Thyroid gland (tissue), 4 donors: ENCODE measurements at regions not wholly inside any gene's neighbourhood (a gene's known extent, or its start where the extent isn't known, plus 50 kb on each side); places are given as distances from the start of the nearest gene placed in this dataset.

Source experiments
- DNase-seq, 2 donors: peaks; one replicate each; pipeline ENCODE4 v3.0.0-alpha.2; 2019
- H3K27ac ChIP-seq, 3 donors: fragments of 200-600 bp; sonication (generic); 1 replicate in 2 of 3; 2 replicates in 1 of 3; pipeline ENCODE4 v1.5.1; 2016 to 2019; ENCODE audit warnings: mild to moderate bottlenecking in 1 of 3, moderate library complexity in 1 of 3
- H3K27me3 ChIP-seq: fragments of 200-600 bp; sonication (generic); one replicate; pipeline ENCODE4 v1.5.1; 2019
- H3K36me3 ChIP-seq, 2 donors: fragments of 200-600 bp; sonication (generic); one replicate each; pipeline ENCODE4 v1.5.1; 2016 to 2019
- H3K4me1 ChIP-seq, 2 donors: fragments of 200-600 bp; sonication (generic); one replicate each; pipeline ENCODE4 v1.5.1; 2017 to 2019
- H3K4me3 ChIP-seq, 3 donors: fragments of 200-600 bp; sonication (generic); replicated peaks in 1 of 3; 1 replicate in 2 of 3; 2 replicates in 1 of 3; pipeline ENCODE4 v1.5.1; 2016; ENCODE audit warnings: mild to moderate bottlenecking in 1 of 3
- H3K9me3 ChIP-seq: fragments of 200-600 bp; sonication (generic); one replicate; pipeline ENCODE4 v1.5.1; 2017
- CTCF ChIP-seq, 6 experiments: fragments of 200-600 bp in 3 of 6; fragments of 450-650 bp in 3 of 6; sonication (generic) in 3 of 6; IDR thresholded peaks; one replicate each; pipeline ENCODE4 v1.5.1; 2016 to 2019; ENCODE audit warnings: antibody characterized with exemption in 6 of 6, mild to moderate bottlenecking in 2 of 6, inconsistent platforms in 1 of 6, moderate library complexity in 1 of 6
- POLR2A ChIP-seq, 2 donors: fragments of 450-650 bp; IDR thresholded peaks; one replicate each; pipeline ENCODE4 v1.6.1; 2017; ENCODE audit warnings: antibody characterized with exemption in 2 of 2, mild to moderate bottlenecking in 2 of 2, moderate library complexity in 1 of 2
- WGBS, 2 donors: methylation state at CpG; one replicate each; pipeline ENCODE4 v1.1.5; 2017; 5-methylcytosine and 5-hydroxymethylcytosine counted together
- intact Hi-C: fragments of 100-400 bp; cut with DNase I; formaldehyde crosslinking; loops from one replicate; pipeline ENCODE4 v1.15.1; 2023

DNA sequence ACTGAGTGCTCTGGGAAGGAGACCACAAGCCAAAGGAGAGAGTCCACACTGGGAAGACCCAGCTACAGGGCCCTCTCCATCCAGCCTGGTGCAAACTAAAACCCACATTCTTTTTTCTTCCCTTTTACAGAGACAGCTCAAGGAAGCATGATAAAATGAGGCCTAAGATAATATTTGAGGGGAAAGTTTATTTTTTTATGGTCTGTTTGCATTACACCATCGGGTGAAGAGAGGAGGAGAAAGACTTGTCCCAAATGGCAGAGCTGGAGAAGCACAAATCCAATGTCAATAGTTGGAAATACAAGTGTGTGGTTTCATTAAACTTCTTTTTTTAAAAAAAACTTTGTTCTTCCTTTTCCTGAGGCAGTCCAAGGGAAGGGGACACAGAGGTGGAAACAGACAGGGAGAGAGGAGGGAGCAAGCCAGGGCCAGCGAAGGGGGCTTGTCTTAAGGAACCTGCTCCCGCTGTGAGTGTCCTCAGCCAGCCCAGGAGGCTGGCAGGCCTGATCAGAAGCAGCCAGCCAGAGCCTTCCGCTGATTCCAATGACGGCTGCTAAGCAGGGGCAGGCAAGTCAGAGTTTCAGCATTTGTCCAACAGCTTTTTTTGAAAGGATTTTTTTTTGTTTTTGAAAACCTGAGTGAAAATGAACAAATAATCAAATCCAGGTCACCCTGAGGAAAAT, 203.8 kb upstream of the SIX2 start:
- peaks cover under 1 to 7% of the 10 kb centered on the region in 2 donors for H3K4me1 ChIP-seq
- WGBS, 2 donors, result 38 to 40% methylated on average over 5 of the region's 5 CpGs
- H3K27ac ChIP-seq, result no peak overlapping the region
- TF ChIP-seq CTCF (IDR thresholded peaks at IDR 0.05), result no peak
- no peak for TF ChIP-seq POLR2A (IDR thresholded peaks at IDR 0.05)
- peak; percentile 7 to 56 for DNase-seq
- H3K9me3 ChIP-seq, result no peaks in the 10 kb centered on the region
- intact Hi-C loops, result no loop called here
- H3K4me3 ChIP-seq, result no peak overlapping the region
- no peaks in the 10 kb centered on the region for H3K36me3 ChIP-seq
- no peaks in the 10 kb centered on the region for H3K27me3 ChIP-seq

DNA sequence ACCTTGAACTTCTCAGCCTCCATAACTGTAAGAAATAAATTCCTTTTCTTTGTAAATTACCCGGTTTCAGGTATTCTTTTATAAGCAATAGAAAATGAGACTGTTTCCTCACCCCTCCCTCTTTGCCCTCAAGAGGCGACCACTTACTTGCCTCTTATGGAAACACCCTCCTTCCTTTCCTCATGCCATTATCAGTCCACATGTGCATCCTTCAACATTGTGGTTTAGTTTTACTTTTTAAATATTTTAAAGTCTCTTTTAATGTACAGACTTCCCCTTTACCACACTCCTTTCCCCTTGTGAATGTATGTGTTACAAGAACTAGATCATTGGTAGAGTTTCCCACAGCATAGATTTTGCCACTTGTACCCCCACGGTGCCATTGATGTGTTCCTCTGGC, 202.4 kb upstream of the SIX2 start:
- Histone ChIP-seq H3K36me3 (no peaks in the 10 kb centered on the region), H3K4me3 (no peak overlapping the region), H3K9me3 (no peaks in the 10 kb centered on the region), H3K27ac (no peak overlapping the region), H3K4me1 (peaks cover 0 to 7% of the 10 kb centered on the region in 2 donors), H3K27me3 (no peaks in the 10 kb centered on the region)
- WGBS, 2 donors, result 80 to 89% methylated on average over 3 of the region's 3 CpGs
- DNase-seq, result no peak
- no peak for TF ChIP-seq POLR2A (IDR thresholded peaks at IDR 0.05)
- no peak for TF ChIP-seq CTCF (IDR thresholded peaks at IDR 0.05)
- intact Hi-C loops, result no loop called here

DNA sequence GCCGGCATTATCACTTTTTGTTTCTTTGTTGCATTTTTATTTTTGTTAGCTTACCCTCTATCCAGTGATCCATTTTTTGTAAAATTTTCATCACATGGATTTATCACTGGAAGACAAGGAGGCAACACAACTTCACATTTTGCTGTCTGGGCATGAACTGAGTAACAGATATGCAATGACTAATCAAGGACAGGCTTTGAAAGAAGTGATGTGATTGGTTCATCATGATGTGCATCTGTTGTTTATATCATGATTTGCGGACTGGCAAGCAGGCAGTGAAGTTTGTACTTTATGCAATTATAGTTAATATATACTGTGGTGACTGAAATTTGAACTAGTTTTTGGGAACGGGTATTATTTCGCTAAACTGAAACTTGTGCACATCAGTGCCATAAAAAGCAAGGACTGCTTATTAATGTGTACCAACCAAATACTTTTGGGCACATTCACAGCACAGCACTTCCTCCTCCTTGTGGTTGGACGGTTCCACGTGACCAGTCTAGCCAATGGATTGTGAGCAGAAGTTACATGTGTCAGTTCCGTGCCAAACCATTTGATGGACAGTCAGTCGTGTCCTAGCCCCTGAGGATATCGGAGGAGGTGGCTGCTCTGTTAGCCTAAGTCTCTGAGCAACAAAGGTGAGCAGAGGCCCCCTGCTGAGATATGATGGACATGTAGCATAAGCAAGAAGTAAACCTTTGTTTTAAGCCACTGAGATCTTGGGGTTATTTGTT, 201.4 kb upstream of the SIX2 start:
- TF ChIP-seq POLR2A (IDR thresholded peaks at IDR 0.05), result no peak
- TF ChIP-seq CTCF (IDR thresholded peaks at IDR 0.05), result no peak

GRCh38 chr2:45209875-45210274, 200.6 kb upstream of the SIX2 start:
- intact Hi-C loops, result no loop called here
- H3K9me3 ChIP-seq, result no peaks in the 10 kb centered on the region
- TF ChIP-seq POLR2A (IDR thresholded peaks at IDR 0.05), result no peak
- TF ChIP-seq CTCF (IDR thresholded peaks at IDR 0.05), result no peak
- no peaks in the 10 kb centered on the region for H3K36me3 ChIP-seq
- no peak overlapping the region for H3K4me3 ChIP-seq
- H3K4me1 ChIP-seq, result peaks cover 0 to 7% of the 10 kb centered on the region in 2 donors
- 87 to 92% methylated on average over 1 of the region's 1 CpG for WGBS, 2 donors
- no peak for DNase-seq
- H3K27me3 ChIP-seq, result no peaks in the 10 kb centered on the region
- no peak overlapping the region for H3K27ac ChIP-seq

More for the DNA sequence above, 201.4 kb upstream of the SIX2 start:
- no peak overlapping the region for H3K27ac ChIP-seq
- DNase-seq, result no peak
- intact Hi-C loops, result no loop called here
- no peak overlapping the region for H3K4me3 ChIP-seq
- WGBS, 2 donors, result 92 to 95% methylated on average over 9 of the region's 9 CpGs
- H3K9me3 ChIP-seq, result no peaks in the 10 kb centered on the region
- no peaks in the 10 kb centered on the region for H3K36me3 ChIP-seq
- H3K27me3 ChIP-seq, result no peaks in the 10 kb centered on the region
- peaks cover 0 to 7% of the 10 kb centered on the region in 2 donors for H3K4me1 ChIP-seq

DNA sequence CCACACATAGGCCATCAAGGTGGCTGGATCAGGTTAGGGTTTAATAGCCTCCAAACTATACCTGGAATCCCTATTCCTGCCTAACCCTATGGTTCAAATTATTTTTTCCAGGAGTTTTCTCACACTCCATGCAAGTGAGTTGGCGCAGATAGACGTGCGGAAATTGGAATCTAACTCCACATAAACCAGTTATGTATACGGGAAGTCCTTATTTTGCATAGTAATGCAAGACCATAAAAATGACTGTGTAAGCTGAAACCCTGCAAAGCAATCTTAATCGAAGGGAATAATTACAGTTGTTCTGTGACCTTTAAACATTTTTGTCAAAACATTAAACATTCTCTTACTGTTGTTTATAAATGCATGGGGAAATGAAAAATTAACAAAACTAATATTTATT, 200.1 kb upstream of the SIX2 start:
- Histone ChIP-seq H3K36me3 (no peaks in the 10 kb centered on the region), H3K27me3 (no peaks in the 10 kb centered on the region), H3K27ac (no peak overlapping the region), H3K4me3 (no peak overlapping the region), H3K9me3 (no peaks in the 10 kb centered on the region), H3K4me1 (peaks cover 0 to 7% of the 10 kb centered on the region in 2 donors)
- intact Hi-C loops, result no loop called here
- DNase-seq, result no peak
- 87 to 91% methylated on average over 5 of the region's 5 CpGs for WGBS, 2 donors
- TF ChIP-seq POLR2A (IDR thresholded peaks at IDR 0.05) (no peak), CTCF (IDR thresholded peaks at IDR 0.05) (no peak)
